ENCODE measurements at regions not wholly inside any gene's neighbourhood (a gene's known extent, or its start where the extent isn't known, plus 50 kb on each side); places are given as distances from the start of the nearest gene placed in this dataset.
"Not testable (repeated sequence)": the region's sequence is repeated elsewhere in the genome, so short reads cannot be mapped to it uniquely, and the experiment has no call there.

DNA sequence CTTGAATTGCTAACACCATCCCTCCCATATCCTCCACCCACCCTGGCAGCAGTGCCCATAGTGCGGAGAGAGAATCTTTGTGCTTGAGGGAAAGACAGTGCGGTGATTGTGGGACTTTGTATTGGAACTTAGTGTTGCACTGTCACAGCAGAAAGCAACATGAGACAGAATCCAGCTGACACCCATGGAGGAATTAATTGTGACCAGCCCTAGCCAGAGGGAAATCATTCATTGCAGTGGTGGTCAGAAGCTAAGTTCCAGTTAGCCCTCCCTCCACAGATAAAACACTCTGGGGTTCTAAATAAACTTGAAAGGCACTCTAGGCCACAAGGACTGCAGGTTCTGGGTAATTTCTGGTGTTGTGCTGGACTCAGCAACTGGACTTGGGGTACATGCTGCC, 1002.6 kb downstream of the TMTC2 start:
- no peak for DNase-seq

GRCh38 chr12:83676781-83677295, 990.1 kb downstream of the TMTC2 start:
- DNase-seq, result no peak

GRCh38 chr12:83666690-83667089, 980.0 kb downstream of the TMTC2 start:
- DNase-seq, result no peak

DNA sequence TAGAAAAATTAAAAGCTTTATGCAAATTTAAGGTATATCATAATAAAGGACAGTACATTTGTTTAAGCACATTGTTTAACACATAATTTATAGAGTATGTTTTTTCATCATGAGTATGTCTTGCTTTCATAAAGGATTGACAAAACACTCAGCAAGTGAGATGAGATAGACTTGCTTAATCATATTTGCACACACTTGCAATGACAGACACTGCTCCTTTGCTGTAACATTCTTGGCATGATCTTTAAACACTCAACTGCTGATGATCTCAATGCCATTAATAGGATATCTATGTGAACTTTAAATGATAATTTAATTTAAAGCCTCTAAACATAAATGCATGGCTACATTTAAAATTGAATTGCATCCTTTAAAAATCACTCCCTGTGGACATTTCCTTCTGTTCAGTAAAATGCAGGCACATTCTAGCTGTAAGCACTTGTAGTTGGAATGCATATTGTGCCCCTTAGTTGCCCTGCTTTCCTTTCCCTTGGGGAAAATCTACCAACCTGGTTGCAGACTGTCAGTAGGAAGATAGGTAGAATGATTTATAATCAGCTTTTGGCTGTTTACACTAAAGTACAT, 979.0 kb downstream of the TMTC2 start:
- DNase-seq, result no peak

- no peak for DNase-seq
Measured at GRCh38 chr12:83664650-83665049, 977.9 kb downstream of the TMTC2 start.

- no peak for DNase-seq
Measured at GRCh38 chr12:83660727-83661358, 974.1 kb downstream of the TMTC2 start.

DNA sequence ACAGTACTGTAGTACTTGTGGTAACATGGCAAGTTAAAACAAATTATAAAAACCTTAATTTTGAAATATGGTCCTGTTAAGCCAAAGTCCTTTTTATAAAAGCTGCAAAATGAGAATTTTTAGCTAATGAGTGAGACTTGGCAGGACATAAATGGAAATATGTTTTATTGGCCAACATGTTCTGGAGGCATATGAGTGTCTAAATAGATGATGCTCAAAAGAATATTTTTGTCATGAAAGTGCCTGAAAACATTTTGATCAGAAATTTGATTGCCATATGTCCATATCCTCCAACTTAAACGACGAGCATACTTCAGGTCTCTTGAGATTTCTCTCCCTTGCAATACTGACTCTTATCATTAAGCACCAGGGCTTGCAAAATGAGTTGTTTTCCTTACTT, 972.6 kb downstream of the TMTC2 start:
- no peak for DNase-seq

GRCh38 chr12:83656004-83656403, 969.3 kb downstream of the TMTC2 start:
- no peak for DNase-seq

DNA sequence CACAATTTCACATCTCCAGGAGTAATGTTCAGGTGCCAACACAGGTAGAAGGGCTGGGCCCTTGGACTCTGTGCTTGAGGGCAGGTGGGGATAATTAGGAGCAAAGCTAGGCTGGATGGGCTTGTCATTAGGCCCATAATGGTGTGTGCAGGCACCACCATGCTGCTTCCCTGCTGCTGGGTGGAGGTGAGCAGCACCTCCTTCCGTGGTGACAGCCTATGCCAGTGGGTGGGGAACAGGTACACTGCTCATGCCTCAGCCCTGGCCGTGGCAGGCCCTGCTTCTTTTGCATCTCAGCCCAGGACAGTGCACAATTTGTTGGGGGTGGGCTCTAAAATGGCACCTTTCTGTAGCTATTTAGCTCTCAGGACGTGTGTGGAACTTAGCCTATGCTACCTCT, 955.5 kb downstream of the TMTC2 start:
- DNase-seq, result no peak

- no peak for DNase-seq
Measured at GRCh38 chr12:83641789-83642188, 955.1 kb downstream of the TMTC2 start.

DNA sequence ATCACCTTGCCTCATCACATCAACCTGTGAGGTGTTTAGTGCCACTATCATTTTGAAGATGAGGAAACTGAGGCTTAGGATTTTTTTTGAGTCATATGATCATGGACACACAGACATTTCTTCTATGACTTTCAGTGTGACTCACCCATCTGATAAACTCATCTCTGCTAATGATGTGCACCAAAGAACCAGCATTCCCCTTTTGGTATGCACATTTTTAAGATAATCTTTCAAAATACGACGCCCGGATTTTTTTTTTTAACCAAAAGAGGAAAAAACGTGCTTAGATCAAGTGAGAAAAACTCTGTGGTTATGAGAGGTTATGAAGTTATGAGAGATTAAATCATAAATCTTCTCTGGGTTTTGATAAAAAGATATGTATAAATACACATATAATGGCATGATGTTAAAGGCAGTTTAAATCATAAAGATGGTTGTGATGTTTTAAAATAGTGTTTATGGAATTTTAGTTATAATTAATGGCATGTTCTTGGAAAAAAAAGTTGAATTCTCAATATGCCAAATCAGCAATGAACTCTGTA, 948.1 kb downstream of the TMTC2 start:
- DNase-seq, result no peak

- no peak for DNase-seq
Measured at GRCh38 chr12:83630526-83630925, 943.8 kb downstream of the TMTC2 start.

DNA sequence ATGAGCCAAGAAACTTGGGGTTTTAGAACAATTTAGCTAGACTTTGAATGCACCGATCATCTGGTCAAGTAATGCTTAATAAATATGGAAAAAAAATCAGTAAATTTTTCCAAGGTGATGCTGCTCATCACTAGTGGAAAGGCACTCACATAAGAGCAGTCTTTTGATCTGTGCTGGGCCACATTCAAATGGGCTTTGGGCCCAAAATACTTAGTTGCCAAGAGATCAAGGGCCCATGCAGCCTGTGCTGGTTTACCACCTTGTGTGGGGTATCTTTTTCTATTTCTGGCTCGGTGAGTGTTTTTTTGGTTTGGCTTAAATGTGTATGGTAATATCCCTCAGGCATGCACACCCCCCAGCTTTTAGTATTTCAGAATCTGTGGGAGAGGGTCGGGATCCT, 943.2 kb downstream of the TMTC2 start:
- no peak for DNase-seq

DNA sequence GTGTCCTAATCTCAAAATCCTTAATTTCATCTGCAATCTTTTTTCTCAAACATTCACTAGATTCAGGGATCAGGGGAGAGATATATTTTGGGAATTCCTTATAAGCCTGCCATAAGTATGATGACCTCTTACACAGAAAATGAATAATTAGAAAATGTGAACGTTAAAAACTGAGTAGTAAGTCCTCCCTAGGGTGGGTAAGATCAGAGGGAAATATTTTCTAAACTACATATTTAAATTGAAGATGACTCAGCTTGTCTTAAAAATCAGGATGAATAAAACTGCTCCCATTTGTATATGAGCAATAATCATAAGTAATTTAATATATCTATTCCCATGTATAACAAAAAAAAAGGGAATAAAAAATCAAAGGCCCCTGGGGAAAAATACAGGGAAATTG, 935.5 kb downstream of the TMTC2 start:
- no peak for DNase-seq

- no peak for DNase-seq
Measured at GRCh38 chr12:83619973-83620372, 933.3 kb downstream of the TMTC2 start.

DNA sequence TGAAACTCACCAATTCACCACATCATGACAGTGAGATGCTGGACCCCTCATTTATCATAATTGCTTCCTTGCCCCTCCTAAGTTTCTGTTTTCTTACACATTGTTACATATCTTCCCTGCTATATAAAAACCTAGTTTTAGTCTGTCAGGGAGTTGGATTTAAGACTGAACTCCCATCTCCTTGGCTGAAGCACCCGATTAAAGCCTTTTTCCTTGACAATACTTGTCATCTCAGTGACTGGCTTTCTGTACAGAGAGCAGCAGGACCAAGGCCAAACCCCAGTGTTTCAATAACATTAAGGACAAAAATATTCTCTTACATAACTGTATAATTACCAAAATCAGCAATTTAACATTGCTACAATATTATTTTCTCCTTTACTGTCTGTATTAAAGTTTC, 928.4 kb downstream of the TMTC2 start:
- no peak for DNase-seq

- DNase-seq, result no peak
Measured at GRCh38 chr12:83613586-83614110, 926.9 kb downstream of the TMTC2 start.

DNA sequence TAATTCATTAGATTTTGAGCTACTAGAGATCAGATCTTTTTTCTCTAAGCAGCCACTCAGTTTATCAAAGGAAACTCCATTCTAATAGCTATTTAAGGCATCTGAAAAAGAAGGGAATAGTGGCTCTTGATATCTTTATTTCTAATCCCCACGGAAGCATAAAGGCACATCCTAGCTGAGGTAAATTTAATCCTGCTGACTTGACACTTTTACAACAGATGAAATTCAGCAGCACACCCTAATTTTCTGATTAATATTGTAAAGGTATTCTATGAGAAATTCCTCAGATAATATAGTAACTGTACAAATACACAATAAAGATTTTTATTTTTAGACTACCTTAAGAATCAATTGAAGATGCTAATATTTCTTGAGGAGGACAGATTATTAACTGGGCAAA, 916.4 kb downstream of the TMTC2 start:
- no peak for DNase-seq

- DNase-seq, result no peak
Measured at GRCh38 chr12:83575326-83575725, 888.6 kb downstream of the TMTC2 start.

DNA sequence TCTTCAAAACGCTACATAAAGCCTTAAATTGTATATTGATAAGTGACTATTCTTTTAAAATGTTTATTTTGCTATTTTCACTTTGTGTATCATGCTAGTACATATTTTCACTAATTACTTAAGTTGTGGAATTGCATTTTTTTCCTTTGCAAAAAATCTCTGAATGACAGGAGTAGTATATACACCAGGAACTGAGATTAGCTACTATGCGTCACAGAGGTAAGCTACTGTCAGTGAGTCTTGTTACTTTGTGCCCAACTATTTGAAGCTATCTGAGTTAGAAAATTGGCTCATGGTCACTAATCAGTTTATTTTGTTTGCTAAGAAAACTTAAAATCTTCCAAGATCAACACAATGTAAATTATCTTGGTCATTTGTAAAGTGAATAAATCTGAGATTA, 887.4 kb downstream of the TMTC2 start:
- DNase-seq, result no peak

- no peak for DNase-seq
Measured at GRCh38 chr12:83573671-83574070, 887.0 kb downstream of the TMTC2 start.

DNA sequence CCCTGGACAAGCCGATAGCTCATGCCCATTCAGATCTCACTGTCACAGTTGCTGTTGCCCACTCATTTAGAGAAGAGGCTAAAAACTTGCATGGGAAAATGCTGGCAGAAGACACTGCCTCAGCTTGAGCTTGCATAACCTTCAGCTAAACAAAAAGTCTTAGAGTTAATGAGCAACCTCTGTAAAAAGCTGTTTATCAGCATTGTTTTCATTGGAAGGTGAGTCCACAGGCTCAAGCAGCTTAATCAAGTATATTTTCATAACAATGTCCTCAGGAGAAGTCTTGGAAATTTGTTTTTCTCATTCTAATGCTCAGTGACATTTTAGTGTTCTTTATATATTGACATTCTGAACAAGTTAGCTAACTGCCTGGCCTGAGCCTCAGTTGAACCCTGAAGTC, 872.9 kb downstream of the TMTC2 start:
- DNase-seq, result no peak

DNA sequence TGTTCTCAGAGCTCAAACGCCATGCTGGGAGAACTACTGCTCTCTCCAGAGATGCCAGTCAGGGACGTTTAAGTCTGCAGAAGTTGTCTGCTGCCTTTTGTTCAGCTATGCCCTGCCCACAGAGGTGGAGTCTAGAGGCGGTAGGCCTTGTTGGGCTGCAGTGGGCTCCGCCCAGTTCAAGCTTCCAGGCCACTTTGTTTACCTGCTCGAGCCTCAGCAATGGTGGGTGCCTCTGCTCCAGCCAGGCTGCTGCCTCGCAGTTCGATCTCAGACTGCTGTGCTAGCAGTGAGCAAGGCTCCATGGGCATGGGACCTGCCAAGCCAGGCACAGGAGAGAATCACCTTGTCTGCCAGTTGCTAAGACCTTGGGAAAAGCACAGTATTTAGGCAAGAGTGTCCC, 869.3 kb downstream of the TMTC2 start:
- not testable (repeated sequence) for DNase-seq

DNA sequence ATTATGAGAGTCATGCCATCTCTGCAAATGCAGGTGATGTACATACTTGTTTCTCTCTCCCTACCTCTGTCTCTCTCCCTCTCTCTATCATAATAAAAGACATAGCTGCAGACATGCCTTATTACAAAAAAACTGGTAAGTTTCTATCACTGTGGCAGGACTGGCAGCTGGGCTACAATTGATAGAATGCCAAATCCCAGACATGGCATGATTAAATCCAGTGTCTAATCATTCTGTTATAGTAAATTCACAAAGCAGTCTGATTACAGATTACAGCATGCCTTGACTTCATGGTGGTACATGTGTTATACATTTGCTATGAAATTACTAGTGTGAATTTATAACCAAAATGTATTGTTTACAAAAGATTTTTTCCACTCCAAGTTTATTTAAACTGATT, 854.7 kb downstream of the TMTC2 start:
- DNase-seq, result no peak

Data from skin of body (tissue), 1 donor.